Upper lobe of left lung (tissue), 6 donors: ENCODE measurements at regions not wholly inside any gene's neighbourhood (a gene's known extent, or its start where the extent isn't known, plus 50 kb on each side); places are given as distances from the start of the nearest gene placed in this dataset.
A peak's percentile ranks its signal among the peaks of the same experiment; 100 is the strongest.

ENCODE experiments used
- ATAC-seq, 2 donors: fragments of 200-7000 bp; cut with Tn5 transposase; one replicate each; pipeline ENCODE4 v1.9.1; 2022; ENCODE audit warnings: mild to moderate bottlenecking in 2 of 2, moderate library complexity in 2 of 2; ENCODE audit not compliant: low FRiP score in 2 of 2
- DNase-seq, 2 donors: peaks; one replicate each; pipeline ENCODE4 v3.0.0-alpha.2; 2019 to 2020
- H3K27ac ChIP-seq, 4 donors: fragments of 200-600 bp; sonication (generic); one replicate each; pipeline ENCODE4 v1.5.1; 2016 to 2019
- H3K27me3 ChIP-seq, 4 donors: fragments of 200-600 bp; sonication (generic); one replicate each; pipeline ENCODE4 v1.5.1; 2017 to 2019
- H3K36me3 ChIP-seq, 4 donors: fragments of 200-600 bp; sonication (generic); one replicate each; pipeline ENCODE4 v1.5.1; 2016 to 2019
- H3K4me1 ChIP-seq, 4 donors: fragments of 200-600 bp; sonication (generic); one replicate each; pipeline ENCODE4 v1.5.1; 2018 to 2019
- H3K4me3 ChIP-seq, 4 donors: fragments of 200-600 bp; sonication (generic); one replicate each; pipeline ENCODE4 v1.5.1; 2017 to 2019; ENCODE audit warnings: mild to moderate bottlenecking in 2 of 4, moderate library complexity in 1 of 4
- H3K9me3 ChIP-seq, 4 donors: fragments of 200-600 bp; sonication (generic); one replicate each; pipeline ENCODE4 v1.5.1; 2018 to 2019
- CTCF ChIP-seq, 6 experiments: fragments of 450-650 bp in 4 of 6; fragments of 200-600 bp in 2 of 6; sonication (generic) in 2 of 6; IDR thresholded peaks; one replicate each; pipeline ENCODE4 v1.5.1; 2016 to 2019; ENCODE audit warnings: antibody characterized with exemption in 6 of 6
- EP300 ChIP-seq, 4 donors: sonication (generic); formaldehyde crosslinking; IDR thresholded peaks; one replicate each; pipeline ENCODE4 v1.5.1; 2017; ENCODE audit warnings: antibody characterized with exemption in 4 of 4, control low read depth in 2 of 4
- POLR2A ChIP-seq, 4 donors: fragments of 450-650 bp; IDR thresholded peaks; one replicate each; pipeline ENCODE4 v1.5.1; 2016 to 2017; ENCODE audit warnings: antibody characterized with exemption in 4 of 4, mild to moderate bottlenecking in 2 of 4
- POLR2AphosphoS5 ChIP-seq, 2 donors: sonication (generic); formaldehyde crosslinking; IDR thresholded peaks; one replicate each; pipeline ENCODE4 v1.5.1; 2017; ENCODE audit warnings: antibody characterized with exemption in 2 of 2
- WGBS, 2 donors: methylation state at CpG; one replicate each; pipeline ENCODE4 v1.1.5; 2017 to 2018; 5-methylcytosine and 5-hydroxymethylcytosine counted together
- donor health status: DM: no; HTN: no; CAD: no; lungs with moderate emphysema.
- donor health status: DM: no; HTN: yes; CAD: no; lungs with severe emphysema.

- no peak for DNase-seq
- Histone ChIP-seq H3K27me3 (no peaks in the 10 kb centered on the region), H3K36me3 (no peaks in the 10 kb centered on the region), H3K27ac (no peak overlapping the region), H3K9me3 (no peaks in the 10 kb centered on the region), H3K4me3 (no peak overlapping the region), H3K4me1 (no peaks in the 10 kb centered on the region)
- TF ChIP-seq POLR2AphosphoS5 (IDR thresholded peaks at IDR 0.05) (no peak), CTCF (IDR thresholded peaks at IDR 0.05) (no peak), POLR2A (IDR thresholded peaks at IDR 0.05) (no peak), EP300 (IDR thresholded peaks at IDR 0.05) (no peak)
- 80 to 82% methylated on average over 3 of the region's 3 CpGs for WGBS, 2 donors
- ATAC-seq: no peak
Observed at GRCh38 chr6:164756142-164756541, 553.3 kb downstream of the C6orf118 start.

- ATAC-seq: no peak
- H3K9me3 ChIP-seq: no peaks in the 10 kb centered on the region
- H3K4me3 ChIP-seq: no peak overlapping the region
- DNase-seq: no peak
- TF ChIP-seq EP300 (IDR thresholded peaks at IDR 0.05) (no peak), CTCF (IDR thresholded peaks at IDR 0.05) (no peak), POLR2A (IDR thresholded peaks at IDR 0.05) (no peak), POLR2AphosphoS5 (IDR thresholded peaks at IDR 0.05) (no peak)
- H3K4me1 ChIP-seq: no peaks in the 10 kb centered on the region
- H3K27me3 ChIP-seq: no peaks in the 10 kb centered on the region
- no peaks in the 10 kb centered on the region for H3K36me3 ChIP-seq
- H3K27ac ChIP-seq: no peak overlapping the region
Observed at GRCh38 chr6:164753517-164753916, 555.9 kb downstream of the C6orf118 start.

GRCh38 chr6:164751395-164751794, 558.0 kb downstream of the C6orf118 start:
- 84 to 85% methylated on average over 5 of the region's 5 CpGs for WGBS, 2 donors
- Histone ChIP-seq H3K36me3 (no peaks in the 10 kb centered on the region), H3K27ac (no peak overlapping the region), H3K9me3 (no peaks in the 10 kb centered on the region), H3K4me1 (no peaks in the 10 kb centered on the region), H3K4me3 (no peak overlapping the region), H3K27me3 (no peaks in the 10 kb centered on the region)
- no peak for TF ChIP-seq EP300 (IDR thresholded peaks at IDR 0.05)
- no peak for TF ChIP-seq CTCF (IDR thresholded peaks at IDR 0.05)
- no peak for TF ChIP-seq POLR2A (IDR thresholded peaks at IDR 0.05)
- no peak for TF ChIP-seq POLR2AphosphoS5 (IDR thresholded peaks at IDR 0.05)
- ATAC-seq (no peak), DNase-seq (no peak)

- Histone ChIP-seq H3K4me1 (no peaks in the 10 kb centered on the region), H3K27ac (no peak overlapping the region), H3K4me3 (no peak overlapping the region), H3K9me3 (no peaks in the 10 kb centered on the region), H3K36me3 (no peaks in the 10 kb centered on the region), H3K27me3 (no peaks in the 10 kb centered on the region)
- ATAC-seq (no peak), DNase-seq (no peak)
- WGBS, 2 donors: 65 to 85% methylated on average over 3 of the region's 3 CpGs
- TF ChIP-seq POLR2AphosphoS5 (IDR thresholded peaks at IDR 0.05) (no peak), EP300 (IDR thresholded peaks at IDR 0.05) (no peak), POLR2A (IDR thresholded peaks at IDR 0.05) (no peak), CTCF (IDR thresholded peaks at IDR 0.05) (no peak)
Observed at GRCh38 chr6:164750128-164750527, 559.3 kb downstream of the C6orf118 start.

GRCh38 chr6:164749221-164750064, 560.0 kb downstream of the C6orf118 start:
- Histone ChIP-seq H3K9me3 (no peaks in the 10 kb centered on the region), H3K4me1 (no peaks in the 10 kb centered on the region), H3K36me3 (no peaks in the 10 kb centered on the region), H3K4me3 (no peak overlapping the region), H3K27me3 (no peaks in the 10 kb centered on the region), H3K27ac (no peak overlapping the region)
- WGBS, 2 donors: 59 to 61% methylated on average over 9 of the region's 9 CpGs
- TF ChIP-seq POLR2A (IDR thresholded peaks at IDR 0.05) (no peak), CTCF (IDR thresholded peaks at IDR 0.05) (no peak), EP300 (IDR thresholded peaks at IDR 0.05) (no peak), POLR2AphosphoS5 (IDR thresholded peaks at IDR 0.05) (no peak)
- peak in 1 of 2 donors; percentile 84 for ATAC-seq
- peak in 1 of 2 donors; percentile 8 for DNase-seq
